ENCODE measurements at regions not wholly inside any gene's neighbourhood (a gene's known extent, or its start where the extent isn't known, plus 50 kb on each side); places are given as distances from the start of the nearest gene placed in this dataset.

GRCh38 chr11:131044851-131045250 is 128.6 kb upstream of the SNX19 start:
- no peak for DNase-seq (ENCODE audit: low read depth)

- no peak for DNase-seq (ENCODE audit: low read depth)
These were observed 136.1 kb upstream of the SNX19 start for GRCh38 chr11:131052367-131052766.

GRCh38 chr11:131056036-131056435 is 139.8 kb upstream of the SNX19 start:
- DNase-seq (ENCODE audit: low read depth) = peak; percentile 43

GRCh38 chr11:131063638-131064037 is 147.4 kb upstream of the SNX19 start:
- no peak for DNase-seq (ENCODE audit: low read depth)

GRCh38 chr11:131064373-131064991 is 148.2 kb upstream of the SNX19 start:
- peak; percentile 79 for DNase-seq (ENCODE audit: low read depth)

GRCh38 chr11:131065435-131066413 is 149.4 kb upstream of the SNX19 start:
- DNase-seq (ENCODE audit: low read depth) = peak; percentile 6

GRCh38 chr11:131066551-131066950 is 150.3 kb upstream of the SNX19 start:
- DNase-seq (ENCODE audit: low read depth) = no peak

GRCh38 chr11:131070365-131070764 is 154.1 kb upstream of the SNX19 start:
- DNase-seq (ENCODE audit: low read depth) = no peak

GRCh38 chr11:131073167-131073566 is 156.9 kb upstream of the SNX19 start:
- DNase-seq (ENCODE audit: low read depth) = no peak

GRCh38 chr11:131074573-131074972 is 158.3 kb upstream of the SNX19 start:
- no peak for DNase-seq (ENCODE audit: low read depth)

- no peak for DNase-seq (ENCODE audit: low read depth)
These were observed 161.1 kb upstream of the SNX19 start for GRCh38 chr11:131077340-131077739.

GRCh38 chr11:131079036-131079435 is 162.8 kb upstream of the SNX19 start:
- no peak for DNase-seq (ENCODE audit: low read depth)

GRCh38 chr11:131089727-131090245 is 173.5 kb upstream of the SNX19 start:
- DNase-seq (ENCODE audit: low read depth) = no peak

GRCh38 chr11:131092469-131092868 is 176.2 kb upstream of the SNX19 start:
- DNase-seq (ENCODE audit: low read depth) = no peak

- DNase-seq (ENCODE audit: low read depth) = no peak
These were observed 178.5 kb upstream of the SNX19 start for GRCh38 chr11:131094827-131095226.

GRCh38 chr11:131095511-131096185 is 179.4 kb upstream of the SNX19 start:
- DNase-seq (ENCODE audit: low read depth) = no peak

- no peak for DNase-seq (ENCODE audit: low read depth)
These were observed 182.7 kb upstream of the SNX19 start for GRCh38 chr11:131099013-131099412.

- no peak for DNase-seq (ENCODE audit: low read depth)
These were observed 183.5 kb upstream of the SNX19 start for GRCh38 chr11:131099746-131100145.

- DNase-seq (ENCODE audit: low read depth) = peak; percentile 21
These were observed 192.5 kb upstream of the SNX19 start for GRCh38 chr11:131108760-131109159.

GRCh38 chr11:131109257-131109656 is 193.0 kb upstream of the SNX19 start:
- DNase-seq (ENCODE audit: low read depth) = peak; percentile 5

GRCh38 chr11:131109790-131110189 is 193.5 kb upstream of the SNX19 start:
- no peak for DNase-seq (ENCODE audit: low read depth)

GRCh38 chr11:131111775-131112174 is 195.5 kb upstream of the SNX19 start:
- DNase-seq (ENCODE audit: low read depth) = no peak
